ENCODE measurements at regions not wholly inside any gene's neighbourhood (a gene's known extent, or its start where the extent isn't known, plus 50 kb on each side); places are given as distances from the start of the nearest gene placed in this dataset.

GRCh38 chr1:101116006-101116405 lies 90.4 kb upstream of the DPH5 start (continued):
- TF ChIP-seq ZBTB11 (tag by site-specific recombination; conservative IDR thresholded peaks at IDR 0.05; ENCODE audit: low read depth) (no peak), ZNF324 (tag by site-specific recombination; IDR thresholded peaks at IDR 0.05) (no peak)

DNA sequence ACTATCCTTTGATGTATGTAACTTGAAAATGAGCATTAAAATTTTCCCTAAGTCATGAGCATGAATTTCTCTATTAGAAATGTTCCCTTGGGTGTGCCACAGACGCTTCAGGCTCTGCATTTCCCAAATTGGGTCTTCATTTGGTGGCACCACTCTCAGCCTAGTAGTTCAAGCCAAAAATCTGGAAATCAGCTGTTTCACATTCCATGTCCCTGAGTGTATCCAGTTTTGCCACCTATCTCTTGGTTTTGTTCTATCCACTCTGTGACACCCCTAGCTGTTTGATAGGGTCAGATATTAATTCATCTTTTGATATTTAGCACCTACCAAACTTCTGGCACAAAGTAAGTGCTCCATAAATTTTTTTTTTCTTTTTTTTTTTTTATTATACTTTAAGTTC lies 89.5 kb upstream of the DPH5 start:
- H3K9me3 ChIP-seq (ENCODE audit: control insufficient read depth, insufficient read depth, low read depth, low read length): no peaks in the 10 kb centered on the region
- POLR2A ChIA-PET: no interaction called here
- H3K27ac ChIP-seq (ENCODE audit: extremely low read depth, low read depth, low read length): no peak overlapping the region
- CTCF ChIA-PET: no interaction called here
- H3K4me1 ChIP-seq (ENCODE audit: control insufficient read depth, insufficient read depth, low read length): no peaks in the 10 kb centered on the region
- no peaks in the 10 kb centered on the region for H3K36me3 ChIP-seq (ENCODE audit: control insufficient read depth in 2 of 2, insufficient read depth in 1 of 2, low read length in 2 of 2)
- H3K4me3 ChIP-seq (ENCODE audit: low read depth, low read length): no peak overlapping the region
- TF ChIP-seq SP2 (tag by site-specific recombination; IDR thresholded peaks at IDR 0.05): no peak
- no peak for TF ChIP-seq HOXC10 (CRISPR knock-in tag; IDR thresholded peaks at IDR 0.05)
- TF ChIP-seq ZSCAN5A (tag by site-specific recombination; IDR thresholded peaks at IDR 0.05): no peak
- no peak for TF ChIP-seq ZNF837 (tag by site-specific recombination; IDR thresholded peaks at IDR 0.05)
- TF ChIP-seq, protein P1, sequence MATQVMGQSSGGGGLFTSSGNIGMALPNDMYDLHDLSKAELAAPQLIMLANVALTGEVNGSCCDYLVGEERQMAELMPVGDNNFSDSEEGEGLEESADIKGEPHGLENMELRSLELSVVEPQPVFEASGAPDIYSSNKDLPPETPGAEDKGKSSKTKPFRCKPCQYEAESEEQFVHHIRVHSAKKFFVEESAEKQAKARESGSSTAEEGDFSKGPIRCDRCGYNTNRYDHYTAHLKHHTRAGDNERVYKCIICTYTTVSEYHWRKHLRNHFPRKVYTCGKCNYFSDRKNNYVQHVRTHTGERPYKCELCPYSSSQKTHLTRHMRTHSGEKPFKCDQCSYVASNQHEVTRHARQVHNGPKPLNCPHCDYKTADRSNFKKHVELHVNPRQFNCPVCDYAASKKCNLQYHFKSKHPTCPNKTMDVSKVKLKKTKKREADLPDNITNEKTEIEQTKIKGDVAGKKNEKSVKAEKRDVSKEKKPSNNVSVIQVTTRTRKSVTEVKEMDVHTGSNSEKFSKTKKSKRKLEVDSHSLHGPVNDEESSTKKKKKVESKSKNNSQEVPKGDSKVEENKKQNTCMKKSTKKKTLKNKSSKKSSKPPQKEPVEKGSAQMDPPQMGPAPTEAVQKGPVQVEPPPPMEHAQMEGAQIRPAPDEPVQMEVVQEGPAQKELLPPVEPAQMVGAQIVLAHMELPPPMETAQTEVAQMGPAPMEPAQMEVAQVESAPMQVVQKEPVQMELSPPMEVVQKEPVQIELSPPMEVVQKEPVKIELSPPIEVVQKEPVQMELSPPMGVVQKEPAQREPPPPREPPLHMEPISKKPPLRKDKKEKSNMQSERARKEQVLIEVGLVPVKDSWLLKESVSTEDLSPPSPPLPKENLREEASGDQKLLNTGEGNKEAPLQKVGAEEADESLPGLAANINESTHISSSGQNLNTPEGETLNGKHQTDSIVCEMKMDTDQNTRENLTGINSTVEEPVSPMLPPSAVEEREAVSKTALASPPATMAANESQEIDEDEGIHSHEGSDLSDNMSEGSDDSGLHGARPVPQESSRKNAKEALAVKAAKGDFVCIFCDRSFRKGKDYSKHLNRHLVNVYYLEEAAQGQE (tag by site-specific recombination; IDR thresholded peaks at IDR 0.05): no peak
- TF ChIP-seq ZEB2 (tag by site-specific recombination; IDR thresholded peaks at IDR 0.05): no peak
- no peak for TF ChIP-seq GLI2 (tag by site-specific recombination; IDR thresholded peaks at IDR 0.05; ENCODE audit: borderline replicate concordance, low read depth)
- TF ChIP-seq PRDM1 (tag by site-specific recombination; IDR thresholded peaks at IDR 0.05): no peak
- no peak for TF ChIP-seq ZBTB48 (tag by site-specific recombination; IDR thresholded peaks at IDR 0.05)
- TF ChIP-seq ZNF426 (tag by site-specific recombination; IDR thresholded peaks at IDR 0.05): no peak
- TF ChIP-seq FEZF1 (tag by site-specific recombination; IDR thresholded peaks at IDR 0.05): no peak
- TF ChIP-seq SETDB1 (IDR thresholded peaks at IDR 0.05; ENCODE audit: insufficient read length, low read length): no peak
- no peak for TF ChIP-seq PRDM6 (tag by site-specific recombination; IDR thresholded peaks at IDR 0.05)
- no peak for TF ChIP-seq ZNF544 (tag by site-specific recombination; IDR thresholded peaks at IDR 0.05)
- no peak for TF ChIP-seq ZFP69B (tag by site-specific recombination; IDR thresholded peaks at IDR 0.05)
- TF ChIP-seq, protein P2, sequence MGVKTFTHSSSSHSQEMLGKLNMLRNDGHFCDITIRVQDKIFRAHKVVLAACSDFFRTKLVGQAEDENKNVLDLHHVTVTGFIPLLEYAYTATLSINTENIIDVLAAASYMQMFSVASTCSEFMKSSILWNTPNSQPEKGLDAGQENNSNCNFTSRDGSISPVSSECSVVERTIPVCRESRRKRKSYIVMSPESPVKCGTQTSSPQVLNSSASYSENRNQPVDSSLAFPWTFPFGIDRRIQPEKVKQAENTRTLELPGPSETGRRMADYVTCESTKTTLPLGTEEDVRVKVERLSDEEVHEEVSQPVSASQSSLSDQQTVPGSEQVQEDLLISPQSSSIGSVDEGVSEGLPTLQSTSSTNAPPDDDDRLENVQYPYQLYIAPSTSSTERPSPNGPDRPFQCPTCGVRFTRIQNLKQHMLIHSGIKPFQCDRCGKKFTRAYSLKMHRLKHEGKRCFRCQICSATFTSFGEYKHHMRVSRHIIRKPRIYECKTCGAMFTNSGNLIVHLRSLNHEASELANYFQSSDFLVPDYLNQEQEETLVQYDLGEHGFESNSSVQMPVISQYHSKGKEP (tag by site-specific recombination; IDR thresholded peaks at IDR 0.05): no peak
- TF ChIP-seq, protein P3, sequence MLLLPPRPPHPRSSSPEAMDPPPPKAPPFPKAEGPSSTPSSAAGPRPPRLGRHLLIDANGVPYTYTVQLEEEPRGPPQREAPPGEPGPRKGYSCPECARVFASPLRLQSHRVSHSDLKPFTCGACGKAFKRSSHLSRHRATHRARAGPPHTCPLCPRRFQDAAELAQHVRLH (tag by site-specific recombination; IDR thresholded peaks at IDR 0.05): no peak
- no peak for TF ChIP-seq ZNF555 (tag by site-specific recombination; conservative IDR thresholded peaks at IDR 0.05)
- TF ChIP-seq SALL2 (tag by site-specific recombination; IDR thresholded peaks at IDR 0.05; ENCODE audit: borderline replicate concordance): no peak
- TF ChIP-seq ZBTB10 (tag by site-specific recombination; IDR thresholded peaks at IDR 0.05): no peak

All from HEK293 (cell line).